22Rv1 (cell line): ENCODE measurements at regions not wholly inside any gene's neighbourhood (a gene's known extent, or its start where the extent isn't known, plus 50 kb on each side); places are given as distances from the start of the nearest gene placed in this dataset.

ENCODE experiments used
- H3K27ac ChIP-seq: fragments of 450-650 bp; 2 replicates; pipeline ENCODE4 v1.5.1; 2017
- CTCF ChIP-seq: fragments of 450-650 bp; IDR thresholded peaks from 2 replicates; pipeline ENCODE4 v1.5.1; 2017; ENCODE audit warnings: mild to moderate bottlenecking
- ZFX ChIP-seq: fragments of 450-650 bp; IDR thresholded peaks from 2 replicates; pipeline ENCODE4 v1.6.1; 2017; ENCODE audit warnings: antibody characterized with exemption, borderline replicate concordance

- TF ChIP-seq ZFX (no peak), CTCF (no peak)
- H3K27ac ChIP-seq: no peak overlapping the region
Measured at GRCh38 chr1:233446935-233447334, 119.4 kb downstream of the MAP3K21 start.

GRCh38 chr1:233448109-233448689 lies 120.7 kb downstream of the MAP3K21 start:
- no peak overlapping the region for H3K27ac ChIP-seq
- TF ChIP-seq CTCF (no peak), ZFX (no peak)

- no peak overlapping the region for H3K27ac ChIP-seq
- no peak for TF ChIP-seq CTCF
- no peak for TF ChIP-seq ZFX
Measured at GRCh38 chr1:233452724-233453123, 125.2 kb downstream of the MAP3K21 start.

GRCh38 chr1:233453433-233454200 lies 126.1 kb downstream of the MAP3K21 start:
- H3K27ac ChIP-seq: no peak overlapping the region
- no peak for TF ChIP-seq ZFX
- no peak for TF ChIP-seq CTCF

- no peak for TF ChIP-seq CTCF
- TF ChIP-seq ZFX: no peak
- no peak overlapping the region for H3K27ac ChIP-seq
Measured at GRCh38 chr1:233459470-233459945, 132.0 kb downstream of the MAP3K21 start.

GRCh38 chr1:233459968-233460367 lies 132.4 kb downstream of the MAP3K21 start:
- no peak overlapping the region for H3K27ac ChIP-seq
- TF ChIP-seq ZFX: no peak

- no peak overlapping the region for H3K27ac ChIP-seq
- no peak for TF ChIP-seq ZFX
Measured at GRCh38 chr1:233460692-233461091, 133.2 kb downstream of the MAP3K21 start.

- TF ChIP-seq ZFX: no peak
- no peak for TF ChIP-seq CTCF
- H3K27ac ChIP-seq: no peak overlapping the region
Measured at GRCh38 chr1:233461847-233462246, 134.3 kb downstream of the MAP3K21 start.
